GM18858 (cell line): ENCODE measurements at regions not wholly inside any gene's neighbourhood (a gene's known extent, or its start where the extent isn't known, plus 50 kb on each side); places are given as distances from the start of the nearest gene placed in this dataset.

Experiments used
- ATAC-seq: cut with Tn5 transposase; IDR thresholded peaks from one replicate; pipeline ENCODE4 v1.9.1; 2021; ENCODE audit not compliant: unreplicated experiment

GRCh38 chr1:192518700-192519099 lies 56.9 kb upstream of the RGS1 start:
- ATAC-seq: peak; percentile 42

DNA sequence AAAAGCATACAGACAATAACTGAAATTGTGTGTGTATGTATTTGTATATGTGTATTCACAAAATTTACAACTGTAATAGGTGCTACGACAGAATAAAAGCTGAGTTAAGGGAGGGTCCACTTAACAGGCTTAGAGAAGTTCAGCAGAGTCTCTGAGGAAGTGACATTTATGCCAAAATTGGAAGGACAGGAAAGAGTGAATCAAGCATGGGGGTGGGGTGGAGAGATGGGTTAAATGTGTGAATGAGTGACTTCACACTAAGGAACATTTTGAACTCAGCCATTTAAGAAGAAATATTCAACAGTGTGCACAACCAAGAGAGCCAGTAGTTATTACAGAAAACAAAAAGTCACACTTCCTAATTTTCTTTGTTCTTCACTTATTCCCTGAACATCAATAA lies 53.8 kb upstream of the RGS1 start:
- ATAC-seq: no peak

GRCh38 chr1:192522673-192523072 lies 52.9 kb upstream of the RGS1 start:
- no peak for ATAC-seq

- no peak for ATAC-seq
Observed at GRCh38 chr1:192524223-192524622, 51.4 kb upstream of the RGS1 start.
